ENCODE measurements at regions not wholly inside any gene's neighbourhood (a gene's known extent, or its start where the extent isn't known, plus 50 kb on each side); places are given as distances from the start of the nearest gene placed in this dataset.

DNA sequence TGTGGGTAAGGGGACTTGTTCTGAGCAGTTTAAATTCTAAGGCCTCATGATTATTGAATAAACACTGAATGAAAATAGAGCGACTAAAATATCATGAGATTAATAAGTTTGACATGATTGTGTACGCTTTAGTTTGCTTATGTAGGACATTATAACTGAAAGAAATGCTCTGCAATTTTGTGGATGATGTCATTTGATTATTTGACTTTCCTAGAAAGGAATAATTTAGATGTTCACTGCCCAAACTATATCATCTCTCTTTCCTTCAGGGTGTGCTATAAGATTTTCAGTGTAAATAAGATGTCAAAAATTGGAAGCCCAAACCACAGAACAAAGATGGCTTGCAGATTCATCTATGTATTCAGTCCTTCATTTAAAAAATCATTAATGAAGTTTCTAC lies 115.7 kb upstream of the MTAP start:
- no peak for TF ChIP-seq POLR2A (IDR thresholded peaks at IDR 0.05)
- TF ChIP-seq, protein P1, sequence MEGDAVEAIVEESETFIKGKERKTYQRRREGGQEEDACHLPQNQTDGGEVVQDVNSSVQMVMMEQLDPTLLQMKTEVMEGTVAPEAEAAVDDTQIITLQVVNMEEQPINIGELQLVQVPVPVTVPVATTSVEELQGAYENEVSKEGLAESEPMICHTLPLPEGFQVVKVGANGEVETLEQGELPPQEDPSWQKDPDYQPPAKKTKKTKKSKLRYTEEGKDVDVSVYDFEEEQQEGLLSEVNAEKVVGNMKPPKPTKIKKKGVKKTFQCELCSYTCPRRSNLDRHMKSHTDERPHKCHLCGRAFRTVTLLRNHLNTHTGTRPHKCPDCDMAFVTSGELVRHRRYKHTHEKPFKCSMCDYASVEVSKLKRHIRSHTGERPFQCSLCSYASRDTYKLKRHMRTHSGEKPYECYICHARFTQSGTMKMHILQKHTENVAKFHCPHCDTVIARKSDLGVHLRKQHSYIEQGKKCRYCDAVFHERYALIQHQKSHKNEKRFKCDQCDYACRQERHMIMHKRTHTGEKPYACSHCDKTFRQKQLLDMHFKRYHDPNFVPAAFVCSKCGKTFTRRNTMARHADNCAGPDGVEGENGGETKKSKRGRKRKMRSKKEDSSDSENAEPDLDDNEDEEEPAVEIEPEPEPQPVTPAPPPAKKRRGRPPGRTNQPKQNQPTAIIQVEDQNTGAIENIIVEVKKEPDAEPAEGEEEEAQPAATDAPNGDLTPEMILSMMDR (IDR thresholded peaks at IDR 0.05), result no peak
- no peaks in the 10 kb centered on the region for H3K4me1 ChIP-seq
- no peaks in the 10 kb centered on the region for H3K36me3 ChIP-seq
- no peaks in the 10 kb centered on the region for H3K9me3 ChIP-seq
- no peaks in the 10 kb centered on the region for H3K27me3 ChIP-seq
- intact Hi-C loops (cut with DNase I; ENCODE audit: low total_unique reads), result no loop called here
- no peak overlapping the region for H3K27ac ChIP-seq
- H3K4me3 ChIP-seq, result no peak overlapping the region
- no peak for DNase-seq

DNA sequence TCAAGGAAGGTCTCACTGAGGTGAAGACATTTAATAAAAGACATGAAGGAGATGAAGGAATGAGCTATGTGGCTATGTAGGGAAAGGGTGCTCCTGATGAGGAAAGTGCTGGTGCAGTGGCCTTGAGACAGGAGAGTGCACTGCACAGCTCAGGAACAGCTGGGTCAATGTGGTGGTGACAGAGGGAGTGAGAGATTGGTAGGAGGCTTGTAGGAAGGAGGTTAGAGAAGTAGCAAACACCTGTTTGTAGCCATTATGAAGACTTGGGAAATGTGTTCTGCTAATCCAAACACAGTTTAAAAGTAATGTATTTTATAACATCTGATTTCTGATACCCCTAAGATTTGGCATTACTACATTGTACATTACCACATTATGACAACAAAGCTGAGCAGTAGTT lies 115.1 kb upstream of the MTAP start:
- no peaks in the 10 kb centered on the region for H3K27me3 ChIP-seq
- H3K27ac ChIP-seq, result no peak overlapping the region
- intact Hi-C loops (cut with DNase I; ENCODE audit: low total_unique reads), result no loop called here
- H3K4me1 ChIP-seq, result no peaks in the 10 kb centered on the region
- no peaks in the 10 kb centered on the region for H3K36me3 ChIP-seq
- no peaks in the 10 kb centered on the region for H3K9me3 ChIP-seq
- DNase-seq, result no peak
- H3K4me3 ChIP-seq, result no peak overlapping the region
- TF ChIP-seq, protein P1 (IDR thresholded peaks at IDR 0.05), result no peak
- no peak for TF ChIP-seq POLR2A (IDR thresholded peaks at IDR 0.05)

DNA sequence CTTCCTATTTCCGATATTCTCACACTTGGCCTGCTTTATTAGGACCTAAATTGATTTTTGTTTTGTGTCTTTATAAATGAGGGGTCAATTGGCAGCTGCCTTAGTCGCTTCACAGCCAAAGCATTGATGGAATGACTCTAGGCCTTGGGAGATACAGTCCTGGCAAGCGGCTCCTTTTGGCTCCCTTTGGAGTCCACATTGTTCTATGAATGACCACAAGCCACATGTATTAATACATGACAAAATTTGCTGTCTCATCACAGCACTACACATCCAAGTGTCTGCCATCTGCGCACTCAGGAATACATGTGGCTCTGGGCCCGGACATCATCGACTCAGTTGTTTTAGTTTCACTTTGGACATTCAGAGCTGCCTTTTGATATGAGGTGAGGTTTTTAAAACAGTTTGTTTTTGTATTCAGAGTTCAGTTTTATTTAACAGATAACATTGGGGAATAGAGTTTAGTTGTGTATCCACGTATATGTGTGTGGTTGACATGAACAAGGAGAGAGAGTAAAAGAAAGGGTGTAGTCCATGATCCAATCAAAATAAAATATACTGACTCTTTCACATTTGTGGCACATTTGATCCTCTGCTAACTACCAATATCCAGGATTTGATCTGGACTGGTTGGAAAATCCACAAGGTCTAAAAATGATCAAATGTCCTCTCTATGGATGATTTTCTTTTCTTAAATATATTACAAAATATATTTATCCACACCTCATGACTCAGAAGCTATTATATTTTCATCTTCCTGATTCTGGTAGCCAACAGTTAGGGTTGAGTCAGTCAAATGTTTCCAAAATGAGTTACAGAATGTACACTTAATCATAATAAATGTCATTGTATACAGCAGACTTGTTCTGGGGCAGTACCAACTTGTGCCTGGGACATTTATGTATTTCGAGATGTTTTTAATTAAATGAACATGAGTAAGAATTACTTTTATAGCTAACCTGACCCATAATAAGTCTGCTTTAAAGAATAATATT lies 114.0 kb upstream of the MTAP start:
- H3K27me3 ChIP-seq, result no peaks in the 10 kb centered on the region
- H3K4me1 ChIP-seq, result no peaks in the 10 kb centered on the region
- no peak for TF ChIP-seq POLR2A (IDR thresholded peaks at IDR 0.05)
- TF ChIP-seq, protein P1 (IDR thresholded peaks at IDR 0.05), result no peak
- H3K9me3 ChIP-seq, result no peaks in the 10 kb centered on the region
- intact Hi-C loops (cut with DNase I; ENCODE audit: low total_unique reads), result no loop called here
- no peaks in the 10 kb centered on the region for H3K36me3 ChIP-seq
- no peak for DNase-seq
- no peak overlapping the region for H3K4me3 ChIP-seq
- no peak overlapping the region for H3K27ac ChIP-seq

DNA sequence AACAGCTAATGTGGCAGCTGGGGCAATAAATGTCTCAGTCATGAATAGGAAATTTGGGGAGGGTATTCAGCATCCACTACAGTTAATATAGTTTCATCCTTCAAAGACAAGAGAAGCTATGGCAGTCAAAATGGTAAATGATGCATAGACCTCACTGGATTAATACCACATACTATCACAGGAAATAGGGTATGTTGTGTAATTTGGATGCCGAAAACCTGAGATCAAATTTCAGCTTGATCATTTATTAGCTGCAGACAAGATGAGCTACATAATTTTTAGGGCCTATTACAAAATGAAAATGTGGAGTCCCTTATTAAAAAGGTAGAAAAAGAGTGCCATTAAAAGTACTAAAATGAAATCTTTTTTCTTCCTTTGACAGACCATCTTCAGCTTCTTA lies 112.6 kb upstream of the MTAP start:
- Histone ChIP-seq H3K27ac (no peak overlapping the region), H3K4me3 (no peak overlapping the region), H3K27me3 (no peaks in the 10 kb centered on the region), H3K36me3 (no peaks in the 10 kb centered on the region), H3K9me3 (no peaks in the 10 kb centered on the region), H3K4me1 (no peaks in the 10 kb centered on the region)
- DNase-seq, result no peak
- intact Hi-C loops (cut with DNase I; ENCODE audit: low total_unique reads), result no loop called here
- TF ChIP-seq POLR2A (IDR thresholded peaks at IDR 0.05), result no peak
- TF ChIP-seq, protein P1 (IDR thresholded peaks at IDR 0.05), result no peak

DNA sequence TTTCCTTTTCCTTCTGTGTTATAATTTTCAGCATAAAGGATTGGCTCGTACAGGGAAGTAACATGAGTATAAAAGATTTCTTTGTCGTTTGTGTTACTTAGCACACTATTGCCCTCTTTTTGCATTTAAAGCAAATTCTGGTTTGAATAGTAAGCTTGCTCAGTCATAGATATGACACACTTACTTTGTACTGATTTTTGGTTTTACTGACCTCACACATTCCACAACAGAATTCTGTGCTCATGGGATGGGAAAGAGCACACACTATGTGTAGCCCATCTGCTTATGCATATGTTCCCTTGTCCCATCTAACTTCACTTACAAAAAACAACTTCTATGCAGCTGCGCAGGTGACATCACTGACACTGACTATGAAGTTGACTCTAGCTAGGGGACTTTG lies 111.9 kb upstream of the MTAP start:
- DNase-seq, result no peak
- no peak overlapping the region for H3K27ac ChIP-seq
- no peaks in the 10 kb centered on the region for H3K36me3 ChIP-seq
- no peaks in the 10 kb centered on the region for H3K4me1 ChIP-seq
- TF ChIP-seq, protein P1 (IDR thresholded peaks at IDR 0.05), result no peak
- TF ChIP-seq POLR2A (IDR thresholded peaks at IDR 0.05), result no peak
- no peaks in the 10 kb centered on the region for H3K27me3 ChIP-seq
- intact Hi-C loops (cut with DNase I; ENCODE audit: low total_unique reads), result no loop called here
- no peaks in the 10 kb centered on the region for H3K9me3 ChIP-seq
- H3K4me3 ChIP-seq, result no peak overlapping the region

Measured in uterus (tissue), 3 donors.